HCT116 (cell line): ENCODE measurements at regions not wholly inside any gene's neighbourhood (a gene's known extent, or its start where the extent isn't known, plus 50 kb on each side); places are given as distances from the start of the nearest gene placed in this dataset.

ENCODE experiments used
- ATAC-seq: fragments of 200-7000 bp; cut with Tn5 transposase; 2 replicates; pipeline ENCODE4 v1.9.1; 2020; ENCODE audit warnings: mild to moderate bottlenecking, moderate library complexity
- BruUV-seq: library from RNA; stranded (reverse); fragments of 400-500 nt; replicated peaks from 2 replicates; lab custom pipeline; 2021; lab: Mats Ljungman, UMichigan
- CTCF ChIA-PET: fragments of 300-600 bp; sonication (Branson Sonifier 250); formaldehyde crosslinking; loops from one replicate; lab custom pipeline; 2021; ENCODE audit warnings: antibody characterized with exemption; lab: Charles Lee
- POLR2A ChIA-PET: fragments of 300-600, 350-600 bp; sonication (Branson Sonifier 250); formaldehyde crosslinking; loops from one replicate; lab custom pipeline; 2021; ENCODE audit warnings: antibody characterized with exemption; lab: Charles Lee
- RAD21 ChIA-PET, 2 experiments: fragments of 300-600 bp; sonication (Branson Sonifier 250); formaldehyde crosslinking; loops; one replicate each; lab custom pipeline; 2023; ENCODE audit warnings: low total read pairs in 2 of 2; ENCODE audit not compliant: uncharacterized antibody in 2 of 2, unreplicated experiment in 2 of 2, low non-redundant PET in 1 of 2; lab: Charles Lee
- DNase-seq: peaks from one replicate; pipeline ENCODE4 v3.0.0-alpha.2; 2010; ENCODE audit warnings: low read depth, low spot score
- H2AFZ ChIP-seq: fragments of 200-600 bp; shearing (Covaris generic), sonication (generic); 2 replicates; pipeline ENCODE4 v1.6.1; 2017; ENCODE audit warnings: low read depth, mixed run types, mixed read lengths, antibody characterized with exemption, low read length; ENCODE audit not compliant: poor library complexity, severe bottlenecking
- H3K27ac ChIP-seq: 2 replicates; pipeline ENCODE4 v1.5.1; 2012; ENCODE audit warnings: low read depth, low read length
- H3K27me3 ChIP-seq: fragments of 200-600 bp; sonication (generic); 2 replicates; pipeline ENCODE4 v1.6.1; 2016; ENCODE audit warnings: mixed run types, low read length, mixed read lengths; ENCODE audit not compliant: insufficient read depth
- H3K36me3 ChIP-seq, 2 experiments: fragments of 200-500 bp in 1 of 2; fragments of 200-600 bp in 1 of 2; sonication (Bioruptor generic) in 1 of 2; sonication (generic) in 1 of 2; 2 replicates each; pipeline versions ENCODE4 v1.5.1 to v1.6.1; 2014 to 2016; ENCODE audit warnings: low read length in 2 of 2, inconsistent platforms in 1 of 2, mixed read lengths in 1 of 2, mixed run types in 1 of 2; ENCODE audit not compliant: insufficient read depth in 2 of 2, control insufficient read depth in 1 of 2
- H3K4me1 ChIP-seq, 2 experiments: fragments of 200-600 bp in 1 of 2; sonication (generic) in 1 of 2; 2 replicates each; pipeline versions ENCODE4 v1.5.1 to v1.6.1; 2012 to 2017; ENCODE audit warnings: low read length in 2 of 2, inconsistent platforms in 1 of 2, mild to moderate bottlenecking in 1 of 2, mixed read lengths in 1 of 2, mixed run types in 1 of 2, moderate library complexity in 1 of 2; ENCODE audit not compliant: insufficient read depth in 2 of 2, control insufficient read depth in 1 of 2
- H3K4me2 ChIP-seq: fragments of 200-600 bp; sonication (generic); 2 replicates; pipeline ENCODE4 v1.6.1; 2017; ENCODE audit warnings: mixed run types, low read length, mixed read lengths
- H3K4me3 ChIP-seq, 2 experiments: fragments of 200-600 bp in 1 of 2; sonication (generic) in 1 of 2; replicated peaks in 1 of 2; 2 replicates each; pipeline ENCODE4 v1.5.1; 2011 to 2016; ENCODE audit warnings: low read length in 2 of 2, control low read depth in 1 of 2, low read depth in 1 of 2, mild to moderate bottlenecking in 1 of 2, mixed read lengths in 1 of 2, mixed run types in 1 of 2
- H3K79me2 ChIP-seq: fragments of 200-600 bp; sonication (generic); 2 replicates; pipeline ENCODE4 v1.6.1; 2017; ENCODE audit warnings: mild to moderate bottlenecking, mixed run types, low read length, moderate library complexity, mixed read lengths; ENCODE audit not compliant: insufficient read depth
- H3K9ac ChIP-seq: fragments of 200-600 bp; sonication (generic); 2 replicates; pipeline ENCODE4 v1.6.1; 2016; ENCODE audit warnings: low read length, mixed read lengths
- H3K9me2 ChIP-seq: fragments of 200-600 bp; sonication (generic), shearing (Covaris generic); 2 replicates; pipeline ENCODE4 v1.6.1; 2017; ENCODE audit warnings: mixed run types, mild to moderate bottlenecking, moderate library complexity; ENCODE audit not compliant: insufficient read depth
- H3K9me3 ChIP-seq, 2 experiments: fragments of 200-500 bp in 1 of 2; fragments of 200-600 bp in 1 of 2; sonication (Bioruptor generic) in 1 of 2; sonication (generic) in 1 of 2; 2 replicates each; pipeline ENCODE4 v1.6.1; 2014 to 2017; ENCODE audit warnings: low read length in 2 of 2, mixed read lengths in 2 of 2, inconsistent platforms in 1 of 2, low read depth in 1 of 2, mild to moderate bottlenecking in 1 of 2, mixed run types in 1 of 2, moderate library complexity in 1 of 2; ENCODE audit not compliant: control insufficient read depth in 1 of 2, insufficient read depth in 1 of 2
- H4K20me1 ChIP-seq: fragments of 200-600 bp; sonication (generic), shearing (Covaris generic); 2 replicates; pipeline ENCODE4 v1.6.1; 2017; ENCODE audit warnings: mixed run types, mild to moderate bottlenecking, moderate library complexity; ENCODE audit not compliant: insufficient read depth
- CTCF ChIP-seq, 3 experiments: fragments of 200-600 bp in 1 of 3; sonication (generic) in 1 of 3; IDR thresholded peaks in 2 of 3; conservative IDR thresholded peaks in 1 of 3; 2 replicates each; pipeline ENCODE4 v1.5.1; 2012 to 2017; ENCODE audit warnings: low read depth in 2 of 3, low read length in 2 of 3, antibody characterized with exemption in 1 of 3, borderline replicate concordance in 1 of 3, control low read depth in 1 of 3, mild to moderate bottlenecking in 1 of 3, mixed read lengths in 1 of 3, mixed run types in 1 of 3, moderate library complexity in 1 of 3; ENCODE audit not compliant: insufficient read depth in 1 of 3
- EGR1 ChIP-seq: IDR thresholded peaks from 2 replicates; pipeline ENCODE4 v1.6.1; 2012; ENCODE audit warnings: low read depth
- EZH2 ChIP-seq: fragments of 200-600 bp; sonication (generic); IDR thresholded peaks from 2 replicates; pipeline ENCODE4 v1.6.1; 2017; ENCODE audit warnings: antibody characterized with exemption, mixed run types
- EZH2phosphoT487 ChIP-seq: fragments of 200-600 bp; IDR thresholded peaks from 2 replicates; pipeline ENCODE4 v1.6.1; 2018; ENCODE audit warnings: antibody characterized with exemption, borderline replicate concordance
- RAD21 ChIP-seq: IDR thresholded peaks from 2 replicates; pipeline ENCODE4 v1.6.1; 2012; ENCODE audit warnings: low read depth, mild to moderate bottlenecking
- REST ChIP-seq: IDR thresholded peaks from 2 replicates; pipeline ENCODE4 v1.6.1; 2012; ENCODE audit warnings: low read depth
- YY1 ChIP-seq: IDR thresholded peaks from 2 replicates; pipeline ENCODE4 v1.6.1; 2011; ENCODE audit warnings: low read length, low read depth, moderate library complexity, mild to moderate bottlenecking; ENCODE audit not compliant: insufficient replicate concordance; ENCODE audit errors: extremely low read depth
- intact Hi-C: fragments of 100-400 bp; cut with micrococcal nuclease; formaldehyde crosslinking; loops from 2 replicates; pipeline ENCODE4 v1.10.0; 2022

GRCh38 chr14:44657696-44658388 is 150.8 kb upstream of the FSCB start:
- no peak overlapping the region for H2AFZ ChIP-seq
- H3K79me2 ChIP-seq: no peaks in the 10 kb centered on the region
- ChIA-PET CTCF (interaction anchor here (0.8 kb wide), 1 partner anchor 189 kb away, joined by 3 read pairs; no protein-coding TSS in a partner anchor), RAD21 (no interaction called here), POLR2A (no interaction called here)
- H3K27ac ChIP-seq: no peak overlapping the region
- no peaks in the 10 kb centered on the region for H3K27me3 ChIP-seq
- intact Hi-C loops: loop anchor here (10.0 kb wide), 1 partner anchor 1153 kb away; no protein-coding TSS in a partner anchor
- H4K20me1 ChIP-seq: no peaks in the 10 kb centered on the region
- H3K4me2 ChIP-seq: no peak overlapping the region
- H3K4me3 ChIP-seq: no peak overlapping the region
- BruUV-seq: no TSS peak
- no peak for DNase-seq
- no peaks in the 10 kb centered on the region for H3K9me2 ChIP-seq
- ATAC-seq: no peak
- no peak overlapping the region for H3K9ac ChIP-seq
- H3K36me3 ChIP-seq: no peaks in the 10 kb centered on the region
- TF ChIP-seq EZH2phosphoT487 (no peak), EZH2 (no peak), YY1 (no peak), RAD21 (peak; percentile 56), EGR1 (no peak), CTCF (IDR thresholded peaks at IDR 0.05 in 2 of 3, conservative IDR thresholded peaks at IDR 0.05 in 1 of 3; ENCODE audit: borderline replicate concordance in 1 of 3, insufficient read depth in 1 of 3, low read depth in 2 of 3, low read length in 2 of 3) (peak; percentile 26 to 43 (median 32); a peak in 4 of 6 replicates), REST (no peak)
- TF ChIP-seq, all 23 proteins: peak for 2
- H3K9me3 ChIP-seq: no peaks in the 10 kb centered on the region
- H3K4me1 ChIP-seq: no peaks in the 10 kb centered on the region
